NCI-H1092 treated with DMSO at 0.1 percent for 48 hours (cell line): ENCODE measurements at regions not wholly inside any gene's neighbourhood (a gene's known extent, or its start where the extent isn't known, plus 50 kb on each side); places are given as distances from the start of the nearest gene placed in this dataset.

Experiments used
- DNase-seq: peaks from one replicate; lab custom pipeline; 2025; lab: John Stamatoyannopoulos, UW

DNA sequence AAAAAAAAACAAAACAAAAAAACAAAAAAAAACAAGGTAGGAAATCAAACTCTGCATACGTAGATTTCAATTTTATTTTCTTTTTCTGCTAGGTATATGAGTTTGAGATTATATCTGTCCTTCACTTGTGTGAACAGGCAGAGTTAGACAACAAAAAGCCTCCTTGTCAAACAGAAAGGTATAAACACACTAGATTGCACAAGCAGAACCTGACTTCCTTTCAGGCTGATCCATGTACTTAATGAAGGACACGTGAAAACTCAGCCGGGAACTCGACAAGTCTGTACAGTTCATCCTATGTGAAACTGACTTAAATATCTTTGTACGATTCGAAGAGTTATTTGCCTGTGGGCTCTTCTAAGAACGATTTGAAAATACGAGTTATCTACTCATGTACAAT is 254.1 kb downstream of the ARL4A start:
- DNase-seq: no peak

DNA sequence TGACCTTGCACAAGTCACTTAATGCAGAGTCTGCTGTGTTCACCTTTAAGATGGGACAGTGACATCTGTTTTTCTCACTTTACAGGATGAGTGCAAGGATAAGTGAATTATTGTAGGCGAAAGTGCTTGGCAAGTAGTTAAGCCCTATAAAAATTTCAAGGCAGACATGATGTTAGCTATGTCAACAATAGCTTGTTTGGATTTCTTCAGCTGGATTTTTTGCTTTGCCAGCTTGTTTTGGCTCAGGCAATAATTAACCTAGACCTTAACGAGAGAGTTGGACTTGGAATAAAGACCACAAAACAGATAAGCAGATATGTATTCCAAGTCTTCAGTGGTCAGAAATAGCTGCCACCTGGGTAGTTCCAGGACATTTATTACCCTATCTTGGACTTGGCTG is 255.2 kb downstream of the ARL4A start:
- DNase-seq: peak; percentile 66

DNA sequence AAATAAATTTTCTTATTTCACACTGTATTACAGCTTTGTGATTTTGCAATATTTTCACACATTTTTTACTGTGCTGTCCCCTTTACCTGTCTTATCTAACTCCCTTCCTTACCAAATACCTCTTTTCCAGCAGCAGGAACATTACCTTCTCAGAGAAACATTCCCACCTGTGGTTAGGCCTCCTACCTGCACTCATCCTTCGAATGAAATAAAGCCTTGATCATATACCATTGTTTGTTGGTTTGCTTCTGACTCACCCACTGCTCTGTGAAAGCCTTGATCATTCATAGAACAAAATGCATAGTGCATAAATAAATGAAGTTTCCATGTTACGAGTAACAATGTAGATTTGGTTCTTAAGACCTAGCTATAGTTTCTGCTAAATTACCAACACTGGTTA is 256.3 kb downstream of the ARL4A start:
- no peak for DNase-seq

DNA sequence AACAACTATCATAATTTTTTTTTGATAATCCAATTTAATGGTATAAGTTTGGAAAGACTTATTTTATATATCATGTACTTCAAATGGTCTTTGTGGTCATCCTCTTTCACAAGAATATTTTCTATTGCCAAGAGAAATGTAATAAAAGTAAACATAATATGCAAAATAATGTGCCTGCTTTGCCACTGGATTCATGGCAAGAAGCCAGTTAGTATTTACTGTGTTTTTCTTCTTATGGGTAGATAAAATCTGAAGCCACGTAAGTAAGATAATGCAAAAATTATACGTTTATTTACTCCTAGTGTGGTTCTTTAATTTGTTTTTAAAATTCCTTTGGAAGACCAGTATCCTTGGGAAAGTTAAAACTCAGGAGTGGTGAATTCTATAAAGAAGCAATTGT is 258.5 kb downstream of the ARL4A start:
- no peak for DNase-seq

DNA sequence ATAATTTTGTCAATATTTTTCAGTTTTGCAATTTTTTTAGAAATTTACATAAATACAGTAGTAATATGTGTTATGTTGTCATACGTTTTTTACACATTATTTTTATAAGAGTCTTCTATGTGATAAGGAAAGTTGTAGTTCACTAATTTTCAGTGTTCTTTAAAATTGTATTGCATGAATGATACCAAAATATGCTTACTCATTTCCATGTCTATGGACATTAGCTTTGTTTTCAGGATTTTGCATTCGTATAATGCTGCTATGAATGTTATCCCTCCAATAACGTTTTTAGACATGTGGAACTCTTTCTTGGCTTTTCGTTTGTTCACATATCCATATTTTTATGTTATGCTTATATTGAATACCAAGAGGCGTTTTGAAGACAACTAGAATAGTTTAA is 260.0 kb downstream of the ARL4A start:
- no peak for DNase-seq

DNA sequence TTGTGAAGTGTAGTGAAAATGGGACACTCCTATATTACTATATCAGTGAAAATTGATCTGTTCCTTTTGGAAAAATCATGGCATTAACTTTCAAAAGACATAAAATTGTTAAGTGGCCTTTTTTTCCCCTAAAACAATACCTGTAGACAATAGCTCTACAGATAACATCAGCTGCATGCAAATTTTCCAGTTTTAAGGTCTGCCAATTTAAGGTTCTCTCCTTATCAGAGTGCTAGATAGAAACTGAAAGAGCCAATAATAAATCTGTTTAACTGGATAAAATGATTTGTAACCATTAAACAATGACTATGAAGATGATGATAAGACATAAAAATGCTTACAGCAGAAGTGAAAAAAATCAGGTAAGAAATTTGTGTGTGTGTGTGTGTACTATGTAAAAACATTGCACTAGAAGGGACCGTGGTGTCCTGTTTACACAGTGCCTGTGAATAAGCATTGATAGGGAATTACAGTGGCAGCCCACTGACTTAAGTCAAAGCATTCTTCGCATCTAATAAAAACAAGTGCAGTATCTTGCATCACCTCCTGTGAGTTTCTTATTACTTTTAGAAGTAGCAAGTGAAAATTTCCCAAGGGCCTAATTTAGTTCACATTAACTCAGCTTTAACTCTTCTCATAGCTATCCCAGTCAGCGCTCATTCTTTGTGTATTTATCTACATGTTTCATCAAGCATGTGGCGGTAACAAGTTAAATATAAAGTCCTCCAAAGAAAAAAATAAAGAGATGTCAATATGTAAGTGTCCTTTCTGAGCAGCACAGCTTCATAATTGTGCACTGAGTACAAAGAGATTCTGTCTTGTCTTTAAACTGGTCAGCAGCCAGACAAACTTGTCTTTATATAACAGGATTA is 261.9 kb downstream of the ARL4A start:
- DNase-seq: no peak

DNA sequence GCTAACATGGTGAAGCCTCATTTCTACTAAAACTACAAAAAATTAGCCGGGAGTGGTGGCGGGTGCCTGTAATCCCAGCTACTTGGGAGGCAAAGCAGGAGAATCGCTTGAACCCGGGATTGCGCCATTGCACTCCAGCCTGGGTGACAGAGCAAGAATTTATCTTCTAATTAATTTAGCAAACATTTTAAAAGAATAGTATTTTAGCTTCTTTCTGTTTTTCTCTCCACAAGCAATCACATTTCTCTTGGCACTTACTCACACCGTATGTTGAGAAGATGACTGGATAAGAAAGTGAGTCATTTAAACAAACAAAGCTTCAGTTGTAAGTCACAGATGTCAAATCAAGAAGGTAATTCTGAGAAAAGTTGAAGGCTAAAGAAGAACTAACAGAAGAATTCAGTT is 264.0 kb downstream of the ARL4A start:
- DNase-seq: no peak

DNA sequence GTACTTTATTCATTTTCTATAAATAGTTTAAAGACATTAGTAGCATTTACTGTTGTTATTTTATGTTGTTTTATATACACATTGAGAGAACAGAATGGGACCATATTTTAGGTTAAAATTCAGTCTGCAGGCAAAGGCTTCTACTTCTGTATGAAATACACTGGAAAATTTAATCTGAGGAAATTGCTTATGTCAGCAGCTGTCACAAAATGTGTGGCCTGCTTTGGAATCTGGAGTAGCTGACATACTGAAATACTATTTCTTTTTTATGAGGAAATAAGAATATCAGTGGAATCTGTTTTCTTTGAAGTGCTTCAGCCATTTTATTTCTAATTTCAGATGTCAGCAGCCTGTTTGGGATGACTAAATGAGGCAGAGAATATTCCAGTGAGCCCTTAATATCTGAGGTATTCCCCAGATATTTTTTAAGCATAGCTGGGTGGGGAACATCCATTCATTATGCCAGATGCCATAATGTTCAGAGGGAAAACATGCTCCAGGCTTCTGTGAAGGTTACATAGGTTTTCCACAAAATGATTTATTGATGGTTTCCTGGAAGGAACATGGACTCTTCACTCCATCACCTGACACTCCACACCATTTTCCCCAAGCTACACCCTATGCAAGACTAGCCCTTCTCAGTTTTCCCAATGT is 267.1 kb downstream of the ARL4A start:
- DNase-seq: no peak

DNA sequence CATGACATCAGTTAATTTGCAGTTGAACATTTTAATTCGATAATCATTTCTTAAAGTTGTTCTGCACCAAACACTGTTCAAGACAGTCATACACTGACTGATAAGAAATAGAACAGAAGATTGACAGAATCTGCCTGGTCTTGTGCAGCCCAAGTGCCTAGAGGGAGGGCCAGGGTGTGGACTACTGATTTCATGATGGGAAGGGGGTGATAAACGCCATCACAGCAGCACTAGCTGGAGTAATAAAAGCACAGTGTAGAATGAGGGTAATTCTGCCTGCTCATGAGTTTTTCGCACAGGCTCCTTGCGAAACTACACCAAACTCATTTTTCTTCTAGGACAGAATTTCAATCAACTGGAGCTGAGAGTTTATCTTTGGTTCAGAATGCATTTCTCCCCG is 270.1 kb downstream of the ARL4A start:
- no peak for DNase-seq

DNA sequence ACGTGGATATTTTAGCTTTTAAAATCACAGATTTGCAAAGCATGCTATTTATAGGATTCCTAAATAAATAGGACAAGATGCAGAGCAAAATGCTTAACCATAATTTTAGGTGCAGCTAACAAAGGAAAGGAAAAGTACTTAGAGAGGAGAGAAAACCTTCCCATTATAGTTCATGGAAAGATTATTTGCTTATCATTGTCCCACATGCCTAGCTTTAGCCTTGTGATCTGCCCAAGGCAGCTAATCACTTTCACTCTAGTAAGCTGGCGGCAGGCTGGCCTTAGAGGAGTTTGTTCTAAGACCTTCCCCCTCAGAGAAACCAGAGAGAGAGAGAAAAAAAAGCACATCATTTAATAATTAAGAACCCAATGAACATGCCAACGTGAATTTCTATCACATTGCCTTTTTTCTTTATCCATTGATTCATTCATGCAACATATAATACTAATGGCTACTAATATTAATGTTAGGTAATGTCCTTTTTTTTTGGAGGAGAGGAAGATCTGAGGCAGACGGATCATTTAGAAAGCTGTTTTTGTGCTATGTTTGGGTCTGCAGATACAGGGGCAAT is 274.6 kb downstream of the ARL4A start:
- DNase-seq: no peak

DNA sequence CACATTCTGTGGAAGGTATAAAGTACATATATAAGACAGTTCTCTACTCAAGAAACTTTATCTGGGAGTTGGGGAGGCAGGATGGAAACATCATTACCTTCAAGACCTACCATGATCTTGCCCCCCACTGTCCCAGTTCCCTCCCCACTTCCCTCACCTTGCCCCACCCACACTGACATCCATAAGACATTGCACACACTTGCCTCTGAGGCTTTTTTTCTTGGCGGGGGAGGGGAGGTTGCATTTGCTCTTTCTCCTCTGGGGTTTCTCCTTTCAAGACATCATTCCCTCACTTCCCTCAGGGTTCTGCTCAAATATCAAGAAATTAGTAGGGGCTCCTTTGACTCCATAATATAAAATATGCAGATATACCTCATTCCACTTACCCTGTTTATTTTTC is 276.0 kb downstream of the ARL4A start:
- no peak for DNase-seq

DNA sequence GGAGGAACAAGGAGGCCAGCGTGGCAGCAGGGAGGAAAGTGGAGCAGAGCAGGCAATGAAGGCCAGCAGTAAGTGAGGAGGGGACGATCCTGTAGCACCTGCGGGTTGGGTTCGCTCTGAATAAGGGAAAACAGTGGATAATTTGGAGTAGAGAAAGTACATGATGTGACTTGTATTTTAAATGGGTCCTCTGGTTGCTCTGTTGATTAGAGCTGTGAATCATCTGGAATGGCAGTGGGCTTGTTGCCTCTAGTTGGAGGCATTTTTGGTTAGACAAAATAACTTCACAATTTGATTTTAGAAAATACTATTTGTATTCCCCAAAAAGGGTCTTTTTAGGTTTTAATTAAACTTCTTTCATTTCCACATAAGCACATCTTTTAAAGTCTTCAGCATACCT is 277.4 kb downstream of the ARL4A start:
- DNase-seq: no peak

DNA sequence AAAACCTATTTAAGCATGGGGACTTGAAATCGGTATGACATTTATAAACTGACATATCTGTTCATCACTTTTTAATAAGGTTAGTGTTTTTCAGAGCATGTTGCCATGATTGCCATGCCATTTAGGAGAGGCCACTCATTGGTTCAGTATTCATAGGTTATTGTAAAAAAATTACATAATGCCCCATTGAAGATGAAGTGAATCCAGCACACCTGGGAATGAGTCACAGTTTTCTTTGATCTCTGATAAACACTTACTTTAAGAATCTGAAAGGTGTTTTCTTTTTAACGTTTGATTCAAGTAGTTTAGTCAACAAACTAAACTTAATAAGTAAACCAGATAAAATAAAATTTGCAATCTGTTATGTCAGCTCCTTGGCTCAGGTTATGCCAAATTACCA is 278.3 kb downstream of the ARL4A start:
- DNase-seq: no peak

DNA sequence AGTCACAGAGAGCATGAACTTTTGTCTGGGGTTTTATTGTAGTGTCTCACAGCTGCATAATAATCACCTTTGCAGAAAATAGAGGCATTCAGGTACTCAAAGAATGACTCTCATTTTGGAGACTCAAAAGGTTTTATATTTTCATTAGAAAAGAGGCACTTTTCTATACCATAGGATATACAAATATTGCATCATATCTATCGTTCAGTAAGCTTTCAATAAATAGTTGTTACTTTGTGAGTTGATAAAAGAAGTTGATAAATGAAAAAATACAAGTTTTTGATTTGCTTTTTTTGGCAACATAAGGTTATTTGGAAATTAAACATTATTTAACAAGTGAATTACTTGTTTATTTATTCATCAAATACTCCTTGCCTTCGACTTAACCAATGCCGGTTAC is 279.9 kb downstream of the ARL4A start:
- DNase-seq: no peak

DNA sequence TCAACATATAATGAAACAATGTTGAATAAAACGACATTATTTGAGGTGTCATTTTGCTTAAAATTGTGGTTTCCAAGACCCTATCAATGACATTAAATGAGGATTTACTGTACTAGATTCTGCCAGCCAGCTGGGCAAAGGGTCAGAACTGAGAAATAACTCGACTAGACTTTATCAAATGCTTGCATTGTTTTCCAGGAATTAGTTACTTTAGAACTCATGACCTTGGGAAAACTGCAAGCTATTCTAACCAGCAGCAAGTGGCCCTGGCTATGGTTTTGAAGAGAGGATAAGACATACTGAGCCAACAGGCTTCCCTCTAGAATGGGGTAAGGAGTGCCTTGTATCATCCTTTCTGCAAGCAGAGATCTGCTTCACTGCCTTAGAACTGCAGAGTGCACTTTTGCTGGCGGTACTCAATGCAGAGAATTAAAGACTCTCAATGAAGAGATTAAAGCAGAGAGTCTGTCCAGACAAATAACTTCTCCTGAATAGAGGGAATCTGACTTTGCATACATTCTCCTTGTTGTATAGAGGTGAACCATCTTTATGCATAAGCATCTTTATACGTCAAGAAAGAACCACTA is 281.5 kb downstream of the ARL4A start:
- DNase-seq: no peak

DNA sequence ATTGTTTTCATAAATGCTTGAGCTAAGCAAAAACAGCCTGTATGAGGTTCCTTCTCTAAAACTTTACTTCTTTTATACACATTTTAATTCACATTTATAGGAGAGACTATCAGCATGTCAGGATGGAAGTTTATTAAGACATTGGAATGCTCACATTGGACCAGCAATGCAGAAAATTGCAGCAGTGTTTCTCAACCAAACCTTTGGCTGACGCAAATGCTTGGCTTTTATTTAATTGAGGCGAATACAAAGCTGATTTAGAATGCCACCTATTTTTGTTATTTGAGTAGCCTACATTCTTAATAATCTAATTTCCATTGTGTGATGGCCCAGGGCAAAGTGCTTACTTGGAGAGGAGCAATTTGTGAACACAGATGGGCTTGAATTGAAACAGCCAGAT is 283.2 kb downstream of the ARL4A start:
- no peak for DNase-seq

DNA sequence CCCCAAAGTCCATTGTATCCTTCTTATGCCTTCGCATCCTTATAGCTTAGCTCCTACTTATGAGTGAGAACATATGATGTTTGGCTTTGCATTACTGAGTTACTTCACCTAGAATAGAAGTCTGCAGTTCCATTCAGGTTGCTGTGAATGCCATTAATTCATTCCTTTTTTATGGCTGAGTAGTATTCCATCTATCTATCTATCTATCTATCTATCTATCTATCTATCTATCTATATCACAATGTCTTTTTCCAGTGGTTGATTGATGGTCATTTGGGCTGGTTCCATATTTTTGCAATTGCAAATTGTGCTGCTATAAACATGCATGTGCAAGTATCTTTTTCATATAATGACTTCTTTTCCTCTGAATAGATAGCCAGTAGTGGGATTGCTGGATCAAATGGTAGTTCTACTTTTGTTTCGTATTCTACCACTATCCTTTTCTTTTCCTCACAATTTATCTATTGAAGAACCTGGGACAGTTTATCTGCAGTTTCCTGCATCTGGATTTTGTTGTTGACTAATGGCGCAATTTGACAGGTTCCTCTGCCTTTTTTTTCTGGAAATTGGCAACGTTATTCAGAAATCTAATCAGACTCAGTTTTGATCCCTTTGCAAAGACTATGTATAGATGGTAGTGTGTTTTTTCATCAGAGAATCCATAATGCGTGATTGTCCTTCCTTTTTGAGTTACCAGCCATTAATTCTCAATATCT is 287.2 kb downstream of the ARL4A start:
- DNase-seq: no peak

DNA sequence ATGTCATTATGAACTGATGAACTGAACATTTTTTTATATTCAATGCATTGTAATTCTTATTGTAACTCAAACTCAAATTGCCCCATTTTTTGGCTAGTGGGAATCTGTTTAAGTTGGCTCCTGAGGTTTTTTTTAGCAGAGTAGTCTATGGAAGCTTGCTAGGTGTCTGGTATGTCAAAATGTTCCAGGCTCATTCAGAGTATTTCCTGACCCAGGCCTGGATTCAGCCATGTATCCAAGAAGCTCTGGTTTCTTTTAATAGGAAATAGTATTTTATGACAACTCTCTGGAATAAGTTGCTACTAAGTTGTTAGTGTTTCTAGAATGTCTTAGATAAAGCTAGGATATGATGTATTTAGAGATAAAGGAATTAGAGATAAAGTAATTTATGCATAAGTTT is 288.0 kb downstream of the ARL4A start:
- no peak for DNase-seq

DNA sequence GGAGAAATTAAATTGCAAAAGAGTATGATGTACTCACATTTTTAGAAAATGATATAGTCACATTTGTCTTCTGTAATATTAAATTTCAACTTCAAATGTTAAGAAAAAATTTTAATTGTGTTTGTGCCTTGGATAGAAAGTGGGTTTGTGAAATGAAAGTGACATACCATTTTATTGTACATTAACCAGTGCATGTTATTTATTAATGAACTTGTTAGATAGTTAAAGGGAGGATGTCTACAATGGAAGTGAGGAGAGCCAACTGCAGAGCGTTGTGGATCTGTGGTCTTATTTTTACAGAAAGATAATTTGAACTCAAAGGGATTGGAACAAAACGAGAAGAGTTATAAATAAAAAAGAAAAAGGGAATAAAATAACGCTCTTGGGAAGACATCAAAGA is 291.7 kb downstream of the ARL4A start:
- no peak for DNase-seq

DNA sequence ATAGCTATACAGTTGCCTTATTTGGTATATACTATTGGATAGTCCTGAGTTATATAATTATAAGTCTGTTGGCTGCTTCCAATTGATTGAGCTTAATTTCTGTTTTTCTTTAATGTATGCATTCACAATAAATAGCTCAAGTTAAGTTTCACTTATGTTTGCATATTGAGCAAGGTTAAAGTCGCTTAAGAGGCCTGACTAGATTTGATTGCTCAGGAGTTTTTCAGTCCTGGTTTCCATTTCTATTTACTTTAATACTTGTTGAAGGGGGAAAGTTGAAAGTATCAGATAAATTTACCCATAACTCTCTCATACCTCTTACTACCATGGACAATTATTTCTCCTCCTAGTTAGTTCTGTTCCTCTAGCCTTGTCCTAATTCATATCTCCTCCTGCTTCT is 294.7 kb downstream of the ARL4A start:
- DNase-seq: no peak

DNA sequence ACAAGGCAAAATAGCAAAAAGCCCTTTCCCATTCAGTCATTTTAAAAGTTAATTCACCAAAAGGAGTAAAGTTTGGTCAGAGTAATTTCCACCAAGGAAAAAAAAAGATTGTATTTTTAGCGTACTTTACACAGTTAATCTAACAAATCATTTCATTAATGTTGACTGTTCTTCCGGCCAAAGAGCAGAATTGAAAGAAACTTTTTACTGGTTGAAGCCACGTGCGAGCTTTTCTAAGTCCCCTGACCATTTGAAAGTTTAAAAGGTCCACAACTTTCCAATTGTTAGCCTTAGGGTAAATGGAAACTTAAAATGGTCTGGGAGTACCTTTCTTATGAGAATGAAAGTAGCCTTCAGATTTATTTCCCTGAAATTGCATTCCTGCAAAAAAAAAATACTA is 296.7 kb downstream of the ARL4A start:
- no peak for DNase-seq

DNA sequence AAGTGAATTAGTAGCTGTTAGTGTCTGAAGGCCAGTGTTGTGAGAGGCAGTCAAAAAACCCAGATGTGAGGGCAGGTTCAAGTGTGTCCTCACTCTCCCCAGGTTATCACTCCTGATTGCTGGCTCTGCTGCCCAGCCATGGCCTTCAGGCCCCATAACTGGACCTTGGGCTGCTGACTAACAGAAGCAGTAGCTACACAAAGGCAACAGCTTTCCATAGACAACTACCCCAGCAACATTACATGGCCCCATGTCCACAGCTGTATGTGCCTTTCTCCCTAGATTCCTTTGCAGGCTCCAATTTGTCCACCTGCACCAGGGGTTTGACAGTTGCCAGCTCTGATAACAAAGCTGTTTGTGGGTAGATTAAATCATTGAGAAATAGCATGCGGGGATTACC is 297.8 kb downstream of the ARL4A start:
- DNase-seq: no peak
